ENCODE measurements at regions not wholly inside any gene's neighbourhood (a gene's known extent, or its start where the extent isn't known, plus 50 kb on each side); places are given as distances from the start of the nearest gene placed in this dataset.

GRCh38 chr3:162879021-162879562 lies 1382.5 kb downstream of the OTOL1 start:
- no peak for TF ChIP-seq EZH2phosphoT487 (IDR thresholded peaks at IDR 0.05)
- TF ChIP-seq, protein P1, sequence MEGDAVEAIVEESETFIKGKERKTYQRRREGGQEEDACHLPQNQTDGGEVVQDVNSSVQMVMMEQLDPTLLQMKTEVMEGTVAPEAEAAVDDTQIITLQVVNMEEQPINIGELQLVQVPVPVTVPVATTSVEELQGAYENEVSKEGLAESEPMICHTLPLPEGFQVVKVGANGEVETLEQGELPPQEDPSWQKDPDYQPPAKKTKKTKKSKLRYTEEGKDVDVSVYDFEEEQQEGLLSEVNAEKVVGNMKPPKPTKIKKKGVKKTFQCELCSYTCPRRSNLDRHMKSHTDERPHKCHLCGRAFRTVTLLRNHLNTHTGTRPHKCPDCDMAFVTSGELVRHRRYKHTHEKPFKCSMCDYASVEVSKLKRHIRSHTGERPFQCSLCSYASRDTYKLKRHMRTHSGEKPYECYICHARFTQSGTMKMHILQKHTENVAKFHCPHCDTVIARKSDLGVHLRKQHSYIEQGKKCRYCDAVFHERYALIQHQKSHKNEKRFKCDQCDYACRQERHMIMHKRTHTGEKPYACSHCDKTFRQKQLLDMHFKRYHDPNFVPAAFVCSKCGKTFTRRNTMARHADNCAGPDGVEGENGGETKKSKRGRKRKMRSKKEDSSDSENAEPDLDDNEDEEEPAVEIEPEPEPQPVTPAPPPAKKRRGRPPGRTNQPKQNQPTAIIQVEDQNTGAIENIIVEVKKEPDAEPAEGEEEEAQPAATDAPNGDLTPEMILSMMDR (IDR thresholded peaks at IDR 0.05): no peak
